ENCODE measurements at regions not wholly inside any gene's neighbourhood (a gene's known extent, or its start where the extent isn't known, plus 50 kb on each side); places are given as distances from the start of the nearest gene placed in this dataset.
"Not testable (repeated sequence)": the region's sequence is repeated elsewhere in the genome, so short reads cannot be mapped to it uniquely, and the experiment has no call there.

DNA sequence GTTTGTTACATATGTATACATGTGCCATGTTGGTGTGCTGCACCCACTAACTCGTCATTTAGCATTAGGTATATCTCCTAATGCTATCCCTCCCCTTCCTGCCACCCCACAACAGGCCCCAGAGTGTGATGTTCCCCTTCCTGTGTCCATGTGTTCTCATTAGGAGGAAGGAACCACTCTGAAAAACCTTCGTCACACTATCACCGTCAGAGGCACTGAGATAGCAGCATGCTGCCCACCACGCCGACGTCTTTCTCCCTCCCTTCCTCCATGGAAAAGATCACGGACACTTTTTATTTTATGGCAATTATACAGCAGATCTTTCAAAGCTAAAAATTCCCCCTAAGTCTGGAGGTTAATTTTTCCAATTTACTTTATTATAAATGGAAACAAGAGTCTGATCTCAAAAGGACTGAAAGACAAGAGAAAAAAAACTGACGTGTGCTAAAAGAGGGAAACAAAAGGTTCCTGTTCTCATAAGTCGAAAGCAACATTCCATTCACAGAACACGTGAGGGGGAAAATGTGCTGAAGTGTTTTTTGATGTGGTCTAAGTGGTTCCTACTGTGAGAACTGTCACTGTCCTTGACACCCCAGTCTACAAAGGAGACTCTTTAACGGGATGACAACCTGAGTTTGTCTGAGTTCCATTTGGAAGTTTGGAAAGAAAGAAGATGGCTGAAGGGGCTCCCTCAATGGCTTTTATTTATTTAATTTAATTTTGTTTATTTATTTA is 339.7 kb upstream of the IRX2 start:
- no peaks in the 10 kb centered on the region for H4K20me1 ChIP-seq (ENCODE audit: low read length)
- no peak overlapping the region for H3K27ac ChIP-seq (ENCODE audit: low read length)
- H3K4me2 ChIP-seq (ENCODE audit: low read length): no peak overlapping the region
- H3K9me3 ChIP-seq (ENCODE audit: low read length): no peaks in the 10 kb centered on the region; the same call in 1 of the 2 replicates
- no peaks in the 10 kb centered on the region for H3K9me2 ChIP-seq (replicated peaks; ENCODE audit: low read length)
- H3K4me1 ChIP-seq (ENCODE audit: insufficient read depth, low read length): no peaks in the 10 kb centered on the region
- H3K36me3 ChIP-seq (ENCODE audit: low read depth, low read length): no peaks in the 10 kb centered on the region
- ChIA-PET POLR2A (ENCODE audit: unreplicated experiment) (no interaction called here), CTCF (no interaction called here)
- H3K79me2 ChIP-seq (ENCODE audit: low read length): no peaks in the 10 kb centered on the region
- no peaks in the 10 kb centered on the region for H3F3A ChIP-seq (ENCODE audit: low read length, unreplicated experiment)
- BruUV-seq (replicated peaks): no TSS peak
- H3K27me3 ChIP-seq (ENCODE audit: low read length): no peaks in the 10 kb centered on the region
- no peak for DNase-seq
- no peak for ATAC-seq
- TF ChIP-seq EZH2 (IDR thresholded peaks at IDR 0.05; ENCODE audit: low read length, unreplicated experiment) (no peak), EZH2phosphoT487 (IDR thresholded peaks at IDR 0.05; ENCODE audit: borderline replicate concordance, low read length) (no peak)
- TF ChIP-seq, protein P1, sequence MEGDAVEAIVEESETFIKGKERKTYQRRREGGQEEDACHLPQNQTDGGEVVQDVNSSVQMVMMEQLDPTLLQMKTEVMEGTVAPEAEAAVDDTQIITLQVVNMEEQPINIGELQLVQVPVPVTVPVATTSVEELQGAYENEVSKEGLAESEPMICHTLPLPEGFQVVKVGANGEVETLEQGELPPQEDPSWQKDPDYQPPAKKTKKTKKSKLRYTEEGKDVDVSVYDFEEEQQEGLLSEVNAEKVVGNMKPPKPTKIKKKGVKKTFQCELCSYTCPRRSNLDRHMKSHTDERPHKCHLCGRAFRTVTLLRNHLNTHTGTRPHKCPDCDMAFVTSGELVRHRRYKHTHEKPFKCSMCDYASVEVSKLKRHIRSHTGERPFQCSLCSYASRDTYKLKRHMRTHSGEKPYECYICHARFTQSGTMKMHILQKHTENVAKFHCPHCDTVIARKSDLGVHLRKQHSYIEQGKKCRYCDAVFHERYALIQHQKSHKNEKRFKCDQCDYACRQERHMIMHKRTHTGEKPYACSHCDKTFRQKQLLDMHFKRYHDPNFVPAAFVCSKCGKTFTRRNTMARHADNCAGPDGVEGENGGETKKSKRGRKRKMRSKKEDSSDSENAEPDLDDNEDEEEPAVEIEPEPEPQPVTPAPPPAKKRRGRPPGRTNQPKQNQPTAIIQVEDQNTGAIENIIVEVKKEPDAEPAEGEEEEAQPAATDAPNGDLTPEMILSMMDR (conservative IDR thresholded peaks at IDR 0.05; ENCODE audit: low read depth, low read length): no peak
- no peak overlapping the region for H3K9ac ChIP-seq (ENCODE audit: low read length)
- H3K4me3 ChIP-seq (ENCODE audit: low read length): no peak overlapping the region
- H2AFZ ChIP-seq (ENCODE audit: low read length): no peak overlapping the region
- intact Hi-C loops (cut with micrococcal nuclease): no loop called here

DNA sequence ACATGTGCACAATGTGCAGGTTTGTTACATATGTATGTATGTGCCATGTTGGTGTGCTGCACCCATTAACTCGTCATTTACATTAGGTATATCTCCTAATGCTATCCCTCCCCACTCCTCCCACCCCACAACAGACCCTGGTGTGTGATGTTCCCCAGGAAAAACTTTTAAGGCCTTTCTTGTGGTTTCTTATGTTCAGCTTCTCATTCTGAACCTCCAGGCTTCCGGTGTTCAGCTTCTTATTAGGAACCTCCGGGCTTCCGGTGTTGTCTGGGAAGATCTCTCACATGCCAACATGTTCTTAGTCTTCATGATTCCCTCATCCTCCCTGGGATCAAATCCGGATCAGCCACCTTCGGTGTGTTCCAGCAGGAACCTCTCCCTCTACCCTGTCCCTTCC is 338.8 kb upstream of the IRX2 start:
- H3F3A ChIP-seq (ENCODE audit: low read length, unreplicated experiment); H3K9ac ChIP-seq (ENCODE audit: low read length); H4K20me1 ChIP-seq (ENCODE audit: low read length); H3K27ac ChIP-seq (ENCODE audit: low read length); H3K4me3 ChIP-seq (ENCODE audit: low read length); H3K9me3 ChIP-seq (ENCODE audit: low read length); BruUV-seq (replicated peaks); H3K36me3 ChIP-seq (ENCODE audit: low read depth, low read length); H3K4me1 ChIP-seq (ENCODE audit: insufficient read depth, low read length); ATAC-seq; H3K9me2 ChIP-seq (replicated peaks; ENCODE audit: low read length); POLR2A ChIA-PET (ENCODE audit: unreplicated experiment); DNase-seq; H3K4me2 ChIP-seq (ENCODE audit: low read length); H3K27me3 ChIP-seq (ENCODE audit: low read length); H2AFZ ChIP-seq (ENCODE audit: low read length); CTCF ChIA-PET; intact Hi-C loops (cut with micrococcal nuclease); H3K79me2 ChIP-seq (ENCODE audit: low read length): not testable (repeated sequence)

DNA sequence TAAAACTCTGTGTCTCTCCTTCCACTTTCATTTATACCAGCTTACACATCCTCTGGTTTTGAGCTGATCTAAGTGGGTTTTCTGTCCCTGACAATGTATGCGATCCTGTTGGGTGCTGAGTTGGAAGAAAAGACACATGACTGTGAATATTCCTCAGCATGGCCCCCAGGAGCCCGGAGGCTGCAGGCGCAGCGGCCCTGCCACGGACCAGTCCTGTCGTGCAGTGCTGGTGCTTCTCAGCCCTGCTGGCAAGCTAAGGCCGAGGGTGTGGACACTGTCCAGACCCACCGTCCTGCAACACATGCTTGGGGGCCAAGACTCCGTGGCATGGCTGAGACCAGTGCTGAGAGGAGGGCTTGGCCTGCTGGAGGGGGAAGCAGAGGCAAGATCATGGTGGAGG is 328.9 kb upstream of the IRX2 start:
- no peaks in the 10 kb centered on the region for H4K20me1 ChIP-seq (ENCODE audit: low read length)
- no TSS peak for BruUV-seq (replicated peaks)
- no peak overlapping the region for H3K4me2 ChIP-seq (ENCODE audit: low read length)
- no peak overlapping the region for H2AFZ ChIP-seq (ENCODE audit: low read length)
- H3K9ac ChIP-seq (ENCODE audit: low read length): no peak overlapping the region
- H3K4me1 ChIP-seq (ENCODE audit: insufficient read depth, low read length): no peaks in the 10 kb centered on the region
- DNase-seq (no peak), ATAC-seq (no peak)
- peaks cover 20% of the 10 kb centered on the region for H3K9me3 ChIP-seq (ENCODE audit: low read length)
- H3K36me3 ChIP-seq (ENCODE audit: low read depth, low read length): no peaks in the 10 kb centered on the region
- CTCF ChIA-PET: no interaction called here
- H3K9me2 ChIP-seq (replicated peaks; ENCODE audit: low read length): no peaks in the 10 kb centered on the region
- TF ChIP-seq, protein P1 (conservative IDR thresholded peaks at IDR 0.05; ENCODE audit: low read depth, low read length): no peak
- TF ChIP-seq EZH2phosphoT487 (IDR thresholded peaks at IDR 0.05; ENCODE audit: borderline replicate concordance, low read length): no peak
- TF ChIP-seq EZH2 (IDR thresholded peaks at IDR 0.05; ENCODE audit: low read length, unreplicated experiment): no peak
- H3K79me2 ChIP-seq (ENCODE audit: low read length): no peaks in the 10 kb centered on the region
- no peaks in the 10 kb centered on the region for H3K27me3 ChIP-seq (ENCODE audit: low read length)
- intact Hi-C loops (cut with micrococcal nuclease): no loop called here
- no peak overlapping the region for H3K4me3 ChIP-seq (ENCODE audit: low read length)
- H3K27ac ChIP-seq (ENCODE audit: low read length): no peak overlapping the region
- POLR2A ChIA-PET (ENCODE audit: unreplicated experiment): no interaction called here
- H3F3A ChIP-seq (ENCODE audit: low read length, unreplicated experiment): no peaks in the 10 kb centered on the region
